ENCODE measurements at regions not wholly inside any gene's neighbourhood (a gene's known extent, or its start where the extent isn't known, plus 50 kb on each side); places are given as distances from the start of the nearest gene placed in this dataset.
"Not testable (repeated sequence)": the region's sequence is repeated elsewhere in the genome, so short reads cannot be mapped to it uniquely, and the experiment has no call there.

DNA sequence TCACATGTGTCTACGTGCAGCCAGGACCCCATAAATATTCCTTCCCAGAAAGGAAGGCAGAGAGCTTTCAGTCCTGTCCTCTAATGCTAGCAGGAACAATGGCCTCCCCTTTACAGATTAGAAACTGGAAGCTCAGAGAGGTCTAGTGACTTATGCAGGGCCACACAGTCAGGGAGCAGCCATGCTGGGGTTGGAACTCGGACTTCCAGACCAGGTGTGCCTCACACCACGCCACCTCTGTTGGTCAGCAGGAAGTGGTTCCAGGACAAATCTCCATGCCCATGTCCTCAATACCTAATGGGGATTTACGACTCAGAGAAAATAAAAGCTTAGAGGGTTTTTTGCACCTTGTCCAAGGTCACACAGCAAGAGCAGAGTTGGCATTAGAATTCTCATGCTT is 378.9 kb downstream of the RPS24 start:
- no peak overlapping the region for H3K27ac Mint-ChIP-seq
- DNase-seq (ENCODE audit: low spot score), result no peak
- no peaks in the 10 kb centered on the region for H3K9me3 Mint-ChIP-seq
- no peaks in the 10 kb centered on the region for H3K36me3 Mint-ChIP-seq (ENCODE audit: low read depth)
- no peaks in the 10 kb centered on the region for H3K4me1 Mint-ChIP-seq (ENCODE audit: low read depth)
- no peak overlapping the region for H3K4me3 Mint-ChIP-seq
- H3K27me3 Mint-ChIP-seq (ENCODE audit: low read depth), result no peaks in the 10 kb centered on the region

DNA sequence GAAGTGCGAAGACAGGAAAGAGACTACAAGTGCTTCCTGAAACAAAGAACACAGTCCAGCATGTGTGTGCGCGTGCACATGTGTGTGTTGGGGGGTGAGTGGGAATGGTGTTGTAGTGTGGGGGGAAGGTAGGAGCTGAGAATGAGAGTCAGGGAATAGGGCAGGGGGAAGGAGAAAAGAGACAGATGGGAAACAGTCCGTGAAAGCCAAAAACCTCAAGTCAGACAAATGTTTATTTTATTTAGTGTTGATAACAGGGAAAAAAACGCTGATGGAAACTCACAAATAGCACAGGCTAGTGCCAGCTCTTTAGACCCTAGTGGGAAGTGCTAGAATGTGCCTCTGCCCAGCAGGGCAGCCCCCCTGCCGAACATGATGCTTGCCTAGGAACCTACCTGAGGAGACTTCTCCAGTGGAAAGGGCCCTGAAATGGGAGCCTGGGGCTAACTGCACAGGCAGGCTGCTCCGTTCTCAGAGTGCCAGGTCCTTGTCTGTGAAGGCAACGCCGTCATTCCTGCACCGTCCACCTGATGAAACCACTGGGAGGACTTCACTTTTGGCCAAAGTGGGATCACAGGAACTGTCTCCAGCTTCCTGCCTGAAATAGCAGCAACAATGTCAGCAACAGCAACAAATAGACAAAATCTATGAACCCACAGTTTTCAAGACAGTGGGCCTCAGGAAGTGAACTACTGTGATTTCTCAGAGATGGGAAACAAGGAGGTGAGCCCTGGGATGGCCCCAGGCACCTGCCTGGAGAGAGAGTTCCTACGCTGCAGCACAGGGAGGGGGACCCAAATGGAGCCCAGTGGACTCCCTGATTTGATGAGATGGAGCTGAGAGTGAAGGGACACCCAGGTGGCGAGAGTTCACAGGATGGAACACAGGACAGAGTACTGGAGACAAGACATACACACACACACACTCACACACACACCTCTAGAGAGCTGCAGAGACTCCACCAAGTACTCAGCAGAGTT is 379.7 kb downstream of the RPS24 start:
- Mint-ChIP-seq H3K27me3 (ENCODE audit: low read depth) (no peaks in the 10 kb centered on the region), H3K36me3 (ENCODE audit: low read depth) (no peaks in the 10 kb centered on the region), H3K4me1 (ENCODE audit: low read depth) (no peaks in the 10 kb centered on the region), H3K9me3 (no peaks in the 10 kb centered on the region), H3K27ac (no peak overlapping the region), H3K4me3 (no peak overlapping the region)
- DNase-seq (ENCODE audit: low spot score), result no peak

DNA sequence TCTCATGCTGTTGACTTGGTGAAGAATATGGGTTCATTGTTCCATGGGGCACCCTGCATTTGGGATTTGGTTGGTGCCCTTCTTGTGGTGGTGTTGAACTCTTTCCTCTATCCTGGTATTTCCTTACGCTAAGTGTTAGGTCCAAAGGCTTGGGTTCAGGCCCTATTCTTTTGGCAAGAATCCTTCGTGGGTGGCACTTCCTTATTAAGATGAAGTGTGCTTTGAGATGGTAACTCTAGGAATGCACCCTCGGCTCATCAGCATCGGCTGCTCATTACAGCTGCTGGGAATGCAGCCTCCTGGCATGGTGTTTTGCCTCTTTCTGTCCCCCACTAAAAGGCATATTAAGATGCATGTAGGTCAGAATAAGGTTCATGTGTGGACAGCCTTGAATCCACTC is 380.7 kb downstream of the RPS24 start:
- no peaks in the 10 kb centered on the region for H3K36me3 Mint-ChIP-seq (ENCODE audit: low read depth)
- H3K4me1 Mint-ChIP-seq (ENCODE audit: low read depth), result no peaks in the 10 kb centered on the region
- no peak overlapping the region for H3K4me3 Mint-ChIP-seq
- no peak overlapping the region for H3K27ac Mint-ChIP-seq
- H3K27me3 Mint-ChIP-seq (ENCODE audit: low read depth), result no peaks in the 10 kb centered on the region
- no peak for DNase-seq (ENCODE audit: low spot score)
- H3K9me3 Mint-ChIP-seq, result no peaks in the 10 kb centered on the region

DNA sequence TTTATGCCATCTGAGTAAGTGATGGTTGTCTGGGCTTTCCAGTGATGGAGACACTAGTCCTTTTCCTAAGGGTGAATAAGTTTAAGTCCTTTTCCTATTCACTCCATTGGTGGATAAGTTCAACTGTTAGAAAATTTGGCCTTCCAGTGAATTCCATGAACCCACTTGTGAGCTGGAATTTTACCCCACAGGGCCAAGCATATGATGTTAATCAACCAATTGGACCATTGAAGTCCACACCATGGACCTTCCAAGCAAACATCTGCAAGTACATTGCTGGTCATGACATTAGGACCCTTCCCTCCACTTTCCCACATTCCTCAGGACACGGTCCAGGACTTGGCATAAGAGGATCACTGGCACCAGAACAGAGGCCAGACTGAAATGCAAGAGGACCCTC is 381.4 kb downstream of the RPS24 start:
- H3K4me3 Mint-ChIP-seq, result no peak overlapping the region
- no peaks in the 10 kb centered on the region for H3K4me1 Mint-ChIP-seq (ENCODE audit: low read depth)

DNA sequence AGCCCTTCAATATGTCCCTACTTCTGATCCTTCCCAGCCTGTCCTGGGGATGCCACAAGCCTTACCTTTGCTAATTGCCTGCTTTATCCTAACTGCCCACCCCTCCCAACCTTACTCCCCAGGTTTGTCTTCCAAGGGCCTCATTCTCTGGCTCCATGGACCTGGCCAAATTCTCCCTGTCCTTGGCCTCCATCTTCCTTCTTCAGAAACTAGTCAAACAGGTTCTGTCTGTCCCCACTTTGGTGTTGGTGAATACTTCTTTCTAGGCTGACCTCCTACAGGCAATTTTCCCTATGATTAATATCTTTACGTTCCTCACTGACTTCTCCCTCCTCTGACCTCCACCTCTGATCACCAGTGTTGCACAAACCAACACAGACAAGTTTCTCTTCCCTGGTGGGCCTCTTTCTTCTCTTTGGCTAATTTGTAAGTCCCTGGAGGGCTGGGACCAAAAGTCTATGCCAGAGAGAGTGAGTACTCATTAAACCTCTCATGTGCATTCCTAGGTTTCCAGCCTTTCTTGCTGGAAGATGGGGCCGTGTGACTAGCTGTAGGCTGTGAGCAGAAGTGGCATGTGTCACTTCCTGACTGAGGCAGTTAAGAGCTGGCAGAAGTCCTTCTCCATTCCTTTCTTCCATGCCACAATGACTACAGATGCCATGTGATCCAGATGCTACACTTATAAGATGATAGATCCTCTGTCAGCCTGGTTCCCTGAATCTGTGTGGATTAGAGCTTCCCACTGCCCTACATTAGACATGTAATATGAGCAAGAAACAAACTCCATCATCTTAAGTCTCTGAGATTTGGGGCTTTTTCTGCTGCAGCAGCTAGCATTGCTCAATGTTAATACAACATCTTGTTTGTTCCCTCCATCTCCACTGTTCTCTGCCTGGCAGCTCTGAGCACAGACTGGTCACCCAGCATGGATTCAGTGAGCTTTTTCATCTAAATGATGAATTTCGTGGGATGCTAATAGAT is 382.7 kb downstream of the RPS24 start:
- no peak overlapping the region for H3K4me3 Mint-ChIP-seq
- no peak overlapping the region for H3K27ac Mint-ChIP-seq
- no peaks in the 10 kb centered on the region for H3K36me3 Mint-ChIP-seq (ENCODE audit: low read depth)
- DNase-seq (ENCODE audit: low spot score), result no peak
- H3K9me3 Mint-ChIP-seq, result no peaks in the 10 kb centered on the region
- no peaks in the 10 kb centered on the region for H3K27me3 Mint-ChIP-seq (ENCODE audit: low read depth)
- H3K4me1 Mint-ChIP-seq (ENCODE audit: low read depth), result no peaks in the 10 kb centered on the region

More for the DNA sequence above, 381.4 kb downstream of the RPS24 start:
- Mint-ChIP-seq H3K36me3 (ENCODE audit: low read depth) (no peaks in the 10 kb centered on the region), H3K9me3 (no peaks in the 10 kb centered on the region), H3K27me3 (ENCODE audit: low read depth) (no peaks in the 10 kb centered on the region), H3K27ac (no peak overlapping the region)
- DNase-seq (ENCODE audit: low spot score), result no peak

DNA sequence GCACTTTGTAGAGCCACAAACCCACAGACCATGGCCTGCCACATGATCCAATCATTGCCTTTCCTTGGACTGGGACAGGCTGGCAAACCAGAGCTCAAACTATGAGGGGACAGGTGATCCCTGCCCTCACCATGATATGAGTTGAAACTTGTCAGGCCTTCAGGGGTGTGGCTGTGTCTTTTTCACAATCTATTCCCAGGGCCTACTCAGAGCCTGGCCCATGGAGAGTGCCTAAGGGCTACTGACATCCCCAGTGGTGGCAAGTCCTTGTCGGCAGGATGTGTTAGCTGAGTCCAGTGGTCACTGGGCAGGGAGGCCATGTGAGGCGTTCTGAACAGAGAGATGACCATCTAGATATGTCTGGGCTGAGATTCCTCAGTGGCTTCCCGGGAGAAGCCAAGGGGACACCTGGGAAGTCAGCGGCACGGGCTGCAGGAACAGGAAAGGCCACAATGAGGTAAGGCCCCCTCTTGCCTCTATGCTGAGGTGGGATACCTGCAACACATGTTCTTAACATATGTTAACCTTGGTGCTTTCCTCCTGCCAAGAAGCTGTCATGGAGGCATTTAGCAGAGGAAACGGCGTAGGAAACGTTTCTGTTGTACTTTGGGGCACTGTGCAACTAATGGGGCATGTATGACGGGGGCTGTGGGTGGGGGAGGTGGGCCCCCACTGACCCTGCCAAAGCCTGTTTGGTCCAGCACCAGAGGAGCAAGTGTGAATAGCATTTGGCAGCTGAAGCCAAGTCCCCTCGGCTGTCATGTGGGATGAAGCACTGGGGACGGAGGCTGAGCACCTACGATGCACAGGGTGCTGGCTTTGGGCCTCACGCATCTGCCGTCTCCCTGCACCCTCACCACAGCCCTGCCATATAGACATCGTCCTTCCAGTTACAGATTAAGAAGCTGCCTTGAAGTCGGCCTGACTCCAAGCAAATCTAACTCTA is 384.0 kb downstream of the RPS24 start:
- no peaks in the 10 kb centered on the region for H3K36me3 Mint-ChIP-seq (ENCODE audit: low read depth)
- no peaks in the 10 kb centered on the region for H3K4me1 Mint-ChIP-seq (ENCODE audit: low read depth)
- no peak for DNase-seq (ENCODE audit: low spot score)
- no peak overlapping the region for H3K4me3 Mint-ChIP-seq
- no peaks in the 10 kb centered on the region for H3K9me3 Mint-ChIP-seq
- H3K27ac Mint-ChIP-seq, result no peak overlapping the region
- H3K27me3 Mint-ChIP-seq (ENCODE audit: low read depth), result no peaks in the 10 kb centered on the region

DNA sequence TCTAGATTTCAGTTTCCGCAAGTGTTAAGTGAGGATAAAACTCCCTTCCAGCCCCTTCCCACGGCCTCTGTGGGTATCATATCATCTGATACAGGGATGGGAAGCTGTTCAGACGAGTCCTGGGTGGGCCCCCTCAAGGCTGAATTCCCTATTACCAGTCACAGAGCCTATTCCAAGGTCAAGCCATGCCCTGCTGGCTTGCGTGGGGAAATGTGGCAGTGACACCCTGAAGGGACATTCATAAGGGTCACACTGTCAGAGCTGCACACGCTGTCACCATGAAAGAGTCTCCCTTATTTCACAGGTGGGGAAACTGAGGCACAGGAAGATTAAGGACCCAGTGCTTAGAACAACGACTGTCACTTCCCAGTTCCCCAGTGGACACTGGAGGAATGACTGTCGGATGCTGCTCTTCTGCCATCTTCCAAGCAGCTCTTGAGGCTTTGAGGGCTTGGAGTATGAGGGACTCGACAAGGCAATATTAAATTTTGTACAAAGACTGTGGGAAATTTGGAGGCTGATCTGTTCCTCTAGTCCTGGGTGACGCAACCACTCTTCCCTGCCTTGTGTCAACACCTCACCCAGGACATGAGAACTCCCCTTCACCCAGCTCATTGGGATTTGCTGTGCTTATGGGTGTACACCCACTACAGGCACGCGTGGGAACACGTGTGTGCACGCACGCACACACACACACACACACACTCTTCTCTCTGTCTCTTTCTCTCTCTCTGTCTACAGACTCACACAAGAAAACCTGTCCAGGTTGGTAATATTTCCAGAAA is 386.0 kb downstream of the RPS24 start:
- Mint-ChIP-seq H3K27ac (no peak overlapping the region), H3K27me3 (ENCODE audit: low read depth) (no peaks in the 10 kb centered on the region), H3K4me1 (ENCODE audit: low read depth) (no peaks in the 10 kb centered on the region), H3K36me3 (ENCODE audit: low read depth) (no peaks in the 10 kb centered on the region), H3K4me3 (no peak overlapping the region), H3K9me3 (no peaks in the 10 kb centered on the region)
- DNase-seq (ENCODE audit: low spot score), result no peak

DNA sequence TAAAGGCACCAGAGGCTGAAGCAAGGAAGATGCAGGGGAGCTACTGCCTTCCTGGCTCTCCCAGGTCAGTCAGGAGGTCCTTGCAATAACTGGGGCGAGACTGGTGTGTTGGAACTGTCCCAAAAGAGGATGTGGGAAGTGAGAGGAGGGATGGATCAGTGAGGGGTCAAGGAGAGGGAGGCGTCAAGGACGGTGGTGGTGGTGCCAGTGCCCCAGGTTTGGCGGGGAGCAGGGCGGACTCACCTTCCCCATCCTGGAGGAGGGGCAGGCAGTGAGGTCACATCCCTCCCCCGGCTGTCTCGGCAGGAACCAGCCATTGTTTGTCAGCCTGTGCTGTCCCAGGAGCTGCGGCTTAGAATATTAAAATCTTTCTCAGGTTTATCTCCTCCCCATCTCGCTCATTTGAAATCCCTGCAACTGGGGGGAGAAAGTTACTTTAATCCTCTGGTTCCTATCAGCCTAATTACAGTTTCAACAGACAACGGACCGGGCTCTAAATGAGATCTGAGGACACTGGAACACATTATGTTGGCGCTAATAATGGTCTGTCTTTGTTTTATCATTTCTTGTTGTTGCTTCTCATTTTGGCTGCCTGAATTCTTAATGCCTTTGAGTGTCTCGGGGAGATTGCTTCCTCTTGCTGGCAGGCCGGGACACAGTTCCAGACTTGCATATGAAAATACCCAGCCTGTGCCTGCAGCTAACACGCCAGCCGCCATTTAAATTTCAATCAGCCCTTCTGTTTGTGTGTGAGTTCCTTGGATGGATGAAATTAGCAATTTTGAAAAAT is 387.5 kb downstream of the RPS24 start:
- no peak for DNase-seq (ENCODE audit: low spot score)
- no peaks in the 10 kb centered on the region for H3K36me3 Mint-ChIP-seq (ENCODE audit: low read depth)
- H3K4me1 Mint-ChIP-seq (ENCODE audit: low read depth), result no peaks in the 10 kb centered on the region

DNA sequence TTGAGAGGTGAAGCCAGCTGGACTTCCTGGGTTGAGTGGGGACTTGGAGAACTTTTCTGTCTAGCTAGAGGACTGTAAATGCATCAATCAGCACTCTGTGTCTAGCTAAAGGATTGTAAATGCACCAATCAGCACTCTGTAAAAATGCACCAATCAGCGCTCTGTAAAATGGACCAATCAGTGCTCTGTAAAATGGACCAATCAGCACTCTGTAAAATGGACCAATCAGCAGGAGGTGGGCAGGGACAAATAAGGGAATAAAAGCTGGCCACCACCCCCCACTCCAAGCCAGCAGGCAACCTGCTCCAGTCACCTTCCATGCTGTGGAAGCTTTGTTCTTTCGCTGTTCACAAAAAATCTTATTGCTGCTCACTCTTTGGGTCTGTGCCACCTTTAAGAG is 390.4 kb downstream of the RPS24 start:
- not testable (repeated sequence) for H3K4me3 Mint-ChIP-seq; H3K4me1 Mint-ChIP-seq (ENCODE audit: low read depth); H3K9me3 Mint-ChIP-seq; H3K36me3 Mint-ChIP-seq (ENCODE audit: low read depth); H3K27ac Mint-ChIP-seq; DNase-seq (ENCODE audit: low spot score)
- H3K27me3 Mint-ChIP-seq (ENCODE audit: low read depth), result peaks cover 16% of the 10 kb centered on the region

More for the DNA sequence above, 387.5 kb downstream of the RPS24 start:
- H3K27me3 Mint-ChIP-seq (ENCODE audit: low read depth), result peaks cover 6% of the 10 kb centered on the region
- H3K4me3 Mint-ChIP-seq, result no peak overlapping the region
- no peaks in the 10 kb centered on the region for H3K9me3 Mint-ChIP-seq
- H3K27ac Mint-ChIP-seq, result no peak overlapping the region

DNA sequence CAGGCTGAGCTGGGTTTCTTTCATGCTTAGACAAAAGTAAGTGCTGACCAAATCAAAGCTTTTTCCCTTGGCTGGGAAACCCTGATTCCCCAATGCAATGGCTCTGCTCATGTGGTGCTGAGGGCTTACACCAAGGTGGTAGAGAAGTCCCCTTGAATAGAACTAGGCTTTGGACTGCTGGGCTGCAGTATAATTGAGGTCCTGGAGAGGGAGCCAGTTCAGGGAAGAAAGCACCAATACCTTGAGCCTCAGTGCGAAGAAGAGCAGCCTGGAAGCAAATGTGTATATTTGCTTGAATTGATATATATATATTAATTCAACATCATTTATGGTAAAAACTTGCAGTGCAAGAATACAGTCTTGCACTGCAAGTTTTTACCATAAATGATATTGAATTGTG is 391.1 kb downstream of the RPS24 start:
- Mint-ChIP-seq H3K27ac (no peak overlapping the region), H3K36me3 (ENCODE audit: low read depth) (no peaks in the 10 kb centered on the region)
- no peak for DNase-seq (ENCODE audit: low spot score)

DNA sequence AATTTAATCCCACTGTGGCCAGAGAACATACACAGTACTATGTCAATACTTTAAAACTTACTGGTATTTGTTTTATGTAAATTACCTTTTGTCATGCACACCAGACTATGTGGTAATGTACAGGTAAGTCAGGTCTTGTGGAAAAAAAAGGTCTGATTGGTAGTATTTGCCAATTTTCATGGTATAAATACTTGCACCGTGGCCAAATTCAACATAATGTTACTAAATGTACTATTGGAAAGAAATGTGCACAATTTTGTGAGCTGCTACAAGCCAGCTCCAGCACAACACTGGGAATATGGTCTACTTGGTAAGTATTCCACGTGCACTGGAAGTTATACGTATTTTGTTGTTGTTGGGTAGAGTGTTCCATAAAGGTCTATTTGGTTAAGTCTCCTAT is 392.5 kb downstream of the RPS24 start:
- no peaks in the 10 kb centered on the region for H3K4me1 Mint-ChIP-seq (ENCODE audit: low read depth)
- H3K9me3 Mint-ChIP-seq, result no peaks in the 10 kb centered on the region
- no peaks in the 10 kb centered on the region for H3K36me3 Mint-ChIP-seq (ENCODE audit: low read depth)
- H3K27ac Mint-ChIP-seq, result no peak overlapping the region
- no peak overlapping the region for H3K4me3 Mint-ChIP-seq
- DNase-seq (ENCODE audit: low spot score), result no peak
- peaks cover 29% of the 10 kb centered on the region for H3K27me3 Mint-ChIP-seq (ENCODE audit: low read depth)

More for the DNA sequence above, 391.1 kb downstream of the RPS24 start:
- no peaks in the 10 kb centered on the region for H3K4me1 Mint-ChIP-seq (ENCODE audit: low read depth)
- H3K27me3 Mint-ChIP-seq (ENCODE audit: low read depth), result peaks cover 21% of the 10 kb centered on the region
- no peaks in the 10 kb centered on the region for H3K9me3 Mint-ChIP-seq
- no peak overlapping the region for H3K4me3 Mint-ChIP-seq

DNA sequence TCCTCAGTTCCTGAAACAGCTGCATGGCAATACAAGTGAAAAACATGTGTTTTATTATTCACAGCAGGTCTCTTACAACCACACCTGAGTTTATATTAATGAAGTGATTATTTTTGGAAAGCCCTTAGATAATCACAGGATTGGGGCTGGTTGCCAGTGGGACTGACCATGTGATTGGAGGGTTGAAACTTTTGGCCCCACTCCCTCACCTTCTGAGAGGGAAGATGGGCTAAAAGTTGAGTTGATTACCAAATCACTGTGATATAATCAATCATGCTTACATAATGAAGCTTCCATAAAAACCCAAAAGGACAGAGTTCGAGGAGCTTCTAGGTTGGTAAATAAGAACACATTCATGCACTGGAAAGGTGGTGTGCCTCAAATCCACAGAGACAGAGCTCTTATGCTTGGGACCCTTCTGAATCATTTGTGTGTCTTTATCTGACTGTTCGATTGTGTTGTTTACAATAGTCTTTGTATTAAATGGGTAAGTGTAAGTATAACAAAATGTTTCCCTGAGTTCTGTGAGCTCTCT is 393.9 kb downstream of the RPS24 start:
- DNase-seq (ENCODE audit: low spot score), result no peak
- H3K27ac Mint-ChIP-seq, result no peak overlapping the region
- no peaks in the 10 kb centered on the region for H3K36me3 Mint-ChIP-seq (ENCODE audit: low read depth)
- no peaks in the 10 kb centered on the region for H3K4me1 Mint-ChIP-seq (ENCODE audit: low read depth)
- peaks cover 29% of the 10 kb centered on the region for H3K27me3 Mint-ChIP-seq (ENCODE audit: low read depth)
- no peaks in the 10 kb centered on the region for H3K9me3 Mint-ChIP-seq
- H3K4me3 Mint-ChIP-seq, result no peak overlapping the region

Data from T-helper 2 cell treated with Interferon-gamma antibody and Interleukin-4, amounts not matched to agents 5 μg/mL and 100 μg/mL, for 36 hours (primary cell).